Sigmoid colon (tissue), 6 donors: ENCODE measurements at regions not wholly inside any gene's neighbourhood (a gene's known extent, or its start where the extent isn't known, plus 50 kb on each side); places are given as distances from the start of the nearest gene placed in this dataset.
A peak's percentile ranks its signal among the peaks of the same experiment; 100 is the strongest.
"Not testable (repeated sequence)": the region's sequence is repeated elsewhere in the genome, so short reads cannot be mapped to it uniquely, and the experiment has no call there.

Source experiments
- DNase-seq: peaks from one replicate; pipeline ENCODE4 v3.0.0-alpha.2; 2019
- H3K27ac ChIP-seq, 4 donors: fragments of 200-600 bp; sonication (generic); one replicate each; pipeline ENCODE4 v1.5.1; 2016 to 2019; ENCODE audit warnings: mild to moderate bottlenecking in 1 of 4
- H3K27me3 ChIP-seq, 3 donors: fragments of 200-600 bp; sonication (generic); one replicate each; pipeline ENCODE4 v1.5.1; 2019; ENCODE audit warnings: mild to moderate bottlenecking in 1 of 3
- H3K36me3 ChIP-seq, 4 donors: fragments of 200-600 bp; sonication (generic); one replicate each; pipeline ENCODE4 v1.5.1; 2016 to 2019
- H3K4me1 ChIP-seq, 4 donors: fragments of 200-600 bp; sonication (generic); one replicate each; pipeline ENCODE4 v1.5.1; 2017 to 2019
- H3K4me3 ChIP-seq, 4 donors: fragments of 200-600 bp; sonication (generic); one replicate each; pipeline ENCODE4 v1.5.1; 2017 to 2019; ENCODE audit warnings: mild to moderate bottlenecking in 2 of 4, moderate library complexity in 1 of 4
- H3K9me3 ChIP-seq, 4 donors: fragments of 200-600 bp in 3 of 4; sonication (generic) in 3 of 4; one replicate each; pipeline versions ENCODE4 v1.5.1 to v1.6.1; 2013 to 2019
- CTCF ChIP-seq, 4 experiments: fragments of 450-650 bp in 3 of 4; fragments of 200-600 bp in 1 of 4; IDR thresholded peaks; one replicate each; pipeline ENCODE4 v1.5.1; 2016 to 2019; ENCODE audit warnings: antibody characterized with exemption in 4 of 4, mild to moderate bottlenecking in 3 of 4, moderate library complexity in 2 of 4
- EP300 ChIP-seq, 4 donors: sonication (generic); formaldehyde crosslinking; IDR thresholded peaks; one replicate each; pipeline ENCODE4 v1.6.1; 2017; ENCODE audit warnings: antibody characterized with exemption in 4 of 4
- POLR2A ChIP-seq, 2 donors: fragments of 450-650 bp; IDR thresholded peaks; one replicate each; pipeline ENCODE4 v1.6.1; 2016; ENCODE audit warnings: antibody characterized with exemption in 2 of 2, mild to moderate bottlenecking in 2 of 2, moderate library complexity in 2 of 2
- POLR2AphosphoS5 ChIP-seq, 4 donors: sonication (generic); formaldehyde crosslinking; IDR thresholded peaks; one replicate each; pipeline ENCODE4 v1.6.1; 2017; ENCODE audit warnings: antibody characterized with exemption in 4 of 4
- WGBS, 2 donors: extraction: QIAGEN DNeasy Blood & Tissue Kit; methylation state at CpG; one replicate each; pipeline ENCODE4 v1.1.7; 2013; 5-methylcytosine and 5-hydroxymethylcytosine counted together
- intact Hi-C: fragments of 100-400 bp; cut with DNase I; formaldehyde crosslinking; loops from one replicate; pipeline ENCODE4 v1.15.1; 2023
- donor health status: healthy with polysubstance abuse.
- donor health status: healthy.

GRCh38 chr9:86626802-86627201 is 272.6 kb upstream of the TUT7 start:
- 36 to 72% methylated on average over 5 of the region's 5 CpGs for WGBS, 2 donors
- H3K4me1 ChIP-seq = peaks cover 0 to 7% (median 5%) of the 10 kb centered on the region in 4 donors
- H3K36me3 ChIP-seq = no peaks in the 10 kb centered on the region
- H3K9me3 ChIP-seq = no peaks in the 10 kb centered on the region
- no peak for DNase-seq
- intact Hi-C loops = no loop called here
- no peak for TF ChIP-seq EP300 (IDR thresholded peaks at IDR 0.05)
- no peak for TF ChIP-seq POLR2AphosphoS5 (IDR thresholded peaks at IDR 0.05)
- TF ChIP-seq POLR2A (IDR thresholded peaks at IDR 0.05) = no peak
- no peak for TF ChIP-seq CTCF (IDR thresholded peaks at IDR 0.05)
- H3K4me3 ChIP-seq = no peak overlapping the region
- H3K27ac ChIP-seq = no peak overlapping the region
- H3K27me3 ChIP-seq = no peaks in the 10 kb centered on the region

- WGBS, 2 donors = 53 to 62% methylated on average over 5 of the region's 5 CpGs
- DNase-seq = no peak
- intact Hi-C loops = no loop called here
Observed at GRCh38 chr9:86624630-86625029, 270.4 kb upstream of the TUT7 start.

GRCh38 chr9:86614871-86615849 is 260.9 kb upstream of the TUT7 start:
- peak in 1 of 4 experiments; percentile 22 for TF ChIP-seq CTCF (IDR thresholded peaks at IDR 0.05)
- TF ChIP-seq POLR2AphosphoS5 (IDR thresholded peaks at IDR 0.05) = no peak
- TF ChIP-seq POLR2A (IDR thresholded peaks at IDR 0.05) = no peak
- TF ChIP-seq EP300 (IDR thresholded peaks at IDR 0.05) = no peak
- no peak for DNase-seq
- Histone ChIP-seq H3K27ac (peak overlapping the region in 1 of 4 donors; percentile 38), H3K9me3 (no peaks in the 10 kb centered on the region), H3K36me3 (no peaks in the 10 kb centered on the region), H3K27me3 (no peaks in the 10 kb centered on the region), H3K4me3 (no peak overlapping the region), H3K4me1 (peaks cover 0 to 20% (median 6%) of the 10 kb centered on the region in 4 donors)
- intact Hi-C loops = no loop called here
- 72 to 75% methylated on average over 6 of the region's 6 CpGs for WGBS, 2 donors

More at GRCh38 chr9:86624630-86625029, 270.4 kb upstream of the TUT7 start:
- Histone ChIP-seq H3K9me3 (no peaks in the 10 kb centered on the region), H3K27me3 (no peaks in the 10 kb centered on the region), H3K4me3 (no peak overlapping the region), H3K36me3 (no peaks in the 10 kb centered on the region), H3K27ac (no peak overlapping the region), H3K4me1 (peaks cover 0 to 7% (median 5%) of the 10 kb centered on the region in 4 donors)
- no peak for TF ChIP-seq POLR2A (IDR thresholded peaks at IDR 0.05)
- no peak for TF ChIP-seq POLR2AphosphoS5 (IDR thresholded peaks at IDR 0.05)
- no peak for TF ChIP-seq EP300 (IDR thresholded peaks at IDR 0.05)
- no peak for TF ChIP-seq CTCF (IDR thresholded peaks at IDR 0.05)

- no peak overlapping the region for H3K27ac ChIP-seq
- no peaks in the 10 kb centered on the region for H3K9me3 ChIP-seq
- intact Hi-C loops = no loop called here
- H3K27me3 ChIP-seq = no peaks in the 10 kb centered on the region
- peaks cover 0 to 20% (median 6%) of the 10 kb centered on the region in 4 donors for H3K4me1 ChIP-seq
- H3K36me3 ChIP-seq = no peaks in the 10 kb centered on the region
- no peak overlapping the region for H3K4me3 ChIP-seq
- TF ChIP-seq EP300 (IDR thresholded peaks at IDR 0.05) (no peak), POLR2A (IDR thresholded peaks at IDR 0.05) (no peak), CTCF (IDR thresholded peaks at IDR 0.05) (no peak), POLR2AphosphoS5 (IDR thresholded peaks at IDR 0.05) (no peak)
- DNase-seq = no peak
- 89% methylated on average over 5 of the region's 5 CpGs for WGBS, 2 donors
Observed at GRCh38 chr9:86613943-86614342, 259.7 kb upstream of the TUT7 start.

- intact Hi-C loops, H3K9me3 ChIP-seq, DNase-seq, H3K27ac ChIP-seq, H3K27me3 ChIP-seq, H3K36me3 ChIP-seq, H3K4me3 ChIP-seq: not testable (repeated sequence)
- WGBS, 2 donors = 73 to 75% methylated on average over 22 to 23 of the region's 27 CpGs
- H3K4me1 ChIP-seq = peaks cover 0 to 20% (median 6%) of the 10 kb centered on the region in 4 donors
Observed at GRCh38 chr9:86611534-86611933, 257.3 kb upstream of the TUT7 start.
